Neural cell (in vitro differentiated cells): ENCODE measurements at regions not wholly inside any gene's neighbourhood (a gene's known extent, or its start where the extent isn't known, plus 50 kb on each side); places are given as distances from the start of the nearest gene placed in this dataset.
"Not testable (repeated sequence)": the region's sequence is repeated elsewhere in the genome, so short reads cannot be mapped to it uniquely, and the experiment has no call there.

Experiments used
- CTCF ChIP-seq: fragments of 450-650 bp; IDR thresholded peaks from 2 replicates; pipeline ENCODE4 v1.5.1; 2014; ENCODE audit warnings: antibody characterized with exemption, mild to moderate bottlenecking, moderate library complexity; ENCODE audit not compliant: poor library complexity, severe bottlenecking
- EP300 ChIP-seq: fragments of 450-650 bp; conservative IDR thresholded peaks from 2 replicates; pipeline ENCODE4 v1.6.1; 2014; ENCODE audit warnings: antibody characterized with exemption, mild to moderate bottlenecking, moderate library complexity; ENCODE audit not compliant: poor library complexity, severe bottlenecking
- EZH2 ChIP-seq: fragments of 200-600, 300-800 bp; shearing (Covaris generic), sonication (generic); IDR thresholded peaks from 2 replicates; pipeline ENCODE4 v1.6.1; 2014; ENCODE audit warnings: antibody characterized with exemption, low read length, borderline replicate concordance, mild to moderate bottlenecking; ENCODE audit not compliant: insufficient read depth, poor library complexity, severe bottlenecking
- MXI1 ChIP-seq: fragments of 450-650 bp; conservative IDR thresholded peaks from 2 replicates; pipeline ENCODE4 v1.6.1; 2014; ENCODE audit warnings: antibody characterized with exemption, mild to moderate bottlenecking; ENCODE audit not compliant: poor library complexity, severe bottlenecking
- POLR2AphosphoS5 ChIP-seq: IDR thresholded peaks from 2 replicates; pipeline ENCODE4 v1.6.1; 2012
- RAD21 ChIP-seq: fragments of 450-650 bp; conservative IDR thresholded peaks from 2 replicates; pipeline ENCODE4 v1.6.1; 2014; ENCODE audit warnings: antibody characterized with exemption, mild to moderate bottlenecking, moderate library complexity
- REST ChIP-seq: IDR thresholded peaks from 2 replicates; pipeline ENCODE4 v1.6.1; 2012; ENCODE audit warnings: borderline replicate concordance
- SMC3 ChIP-seq: fragments of 450-650 bp; conservative IDR thresholded peaks from 2 replicates; pipeline ENCODE4 v1.6.1; 2014; ENCODE audit warnings: antibody characterized with exemption, mild to moderate bottlenecking, moderate library complexity; ENCODE audit not compliant: poor library complexity
- TAF1 ChIP-seq: IDR thresholded peaks from 2 replicates; pipeline ENCODE4 v1.6.1; 2012; ENCODE audit warnings: low read depth

GRCh38 chr7:125806491-125806890 lies 876.9 kb upstream of the POT1 start:
- TF ChIP-seq CTCF, TAF1, POLR2AphosphoS5, REST, EZH2, EP300, SMC3, MXI1, RAD21: not testable (repeated sequence)
